Vagina (tissue), 2 donors: ENCODE measurements at regions not wholly inside any gene's neighbourhood (a gene's known extent, or its start where the extent isn't known, plus 50 kb on each side); places are given as distances from the start of the nearest gene placed in this dataset.

Experiments used
- DNase-seq, 2 donors: peaks; one replicate each; pipeline ENCODE4 v3.0.0-alpha.2; 2017; ENCODE audit errors: extremely low spot score in 2 of 2
- H3K27ac ChIP-seq: fragments of 200-600 bp; sonication (generic); one replicate; pipeline ENCODE4 v1.5.1; 2019
- H3K27me3 ChIP-seq: fragments of 200-600 bp; sonication (generic); one replicate; pipeline ENCODE4 v1.5.1; 2019
- H3K36me3 ChIP-seq, 2 donors: fragments of 200-600 bp; sonication (generic); one replicate each; pipeline ENCODE4 v1.5.1; 2017 to 2019
- H3K4me1 ChIP-seq: fragments of 200-600 bp; sonication (generic); one replicate; pipeline ENCODE4 v1.5.1; 2019
- H3K4me3 ChIP-seq, 2 donors: fragments of 200-600 bp; sonication (generic); 1 replicate in 1 of 2; 2 replicates in 1 of 2; pipeline ENCODE4 v1.5.1; 2016 to 2019
- H3K9me3 ChIP-seq: fragments of 200-600 bp; sonication (generic); one replicate; pipeline ENCODE4 v1.5.1; 2019
- CTCF ChIP-seq, 3 experiments: fragments of 450-650 bp in 2 of 3; fragments of 200-600 bp in 1 of 3; sonication (generic) in 1 of 3; IDR thresholded peaks; one replicate each; pipeline ENCODE4 v1.5.1; 2017 to 2019; ENCODE audit warnings: antibody characterized with exemption in 3 of 3, mild to moderate bottlenecking in 2 of 3, moderate library complexity in 2 of 3
- POLR2A ChIP-seq, 2 donors: fragments of 450-650 bp; IDR thresholded peaks; one replicate each; pipeline ENCODE4 v1.6.1; 2017; ENCODE audit warnings: antibody characterized with exemption in 2 of 2, mild to moderate bottlenecking in 2 of 2, moderate library complexity in 2 of 2
- POLR2AphosphoS5 ChIP-seq, 2 donors: sonication (generic); formaldehyde crosslinking; IDR thresholded peaks; one replicate each; pipeline ENCODE4 v1.9.0; 2017; ENCODE audit warnings: antibody characterized with exemption in 2 of 2, mild to moderate bottlenecking in 2 of 2, low read depth in 1 of 2; ENCODE audit not compliant: insufficient read depth in 1 of 2
- intact Hi-C: fragments of 100-400 bp; cut with DNase I; formaldehyde crosslinking; loops from one replicate; pipeline ENCODE4 v1.15.1; 2023

- Histone ChIP-seq H3K4me1 (no peaks in the 10 kb centered on the region), H3K4me3 (no peak overlapping the region), H3K9me3 (no peaks in the 10 kb centered on the region), H3K27ac (no peak overlapping the region), H3K36me3 (no peaks in the 10 kb centered on the region), H3K27me3 (no peaks in the 10 kb centered on the region)
- TF ChIP-seq POLR2A (IDR thresholded peaks at IDR 0.05) (no peak), POLR2AphosphoS5 (IDR thresholded peaks at IDR 0.05; ENCODE audit: insufficient read depth in 1 of 2, low read depth in 1 of 2) (no peak), CTCF (IDR thresholded peaks at IDR 0.05) (no peak)
- intact Hi-C loops, result no loop called here
- DNase-seq, result no peak
Observed at GRCh38 chr2:84040281-84040680, 418.8 kb downstream of the SUCLG1 start.

GRCh38 chr2:84038866-84039265, 420.2 kb downstream of the SUCLG1 start:
- Histone ChIP-seq H3K36me3 (no peaks in the 10 kb centered on the region), H3K4me3 (no peak overlapping the region), H3K27me3 (no peaks in the 10 kb centered on the region), H3K4me1 (peaks cover 3% of the 10 kb centered on the region), H3K9me3 (no peaks in the 10 kb centered on the region), H3K27ac (no peak overlapping the region)
- intact Hi-C loops, result no loop called here
- DNase-seq, result no peak
- no peak for TF ChIP-seq CTCF (IDR thresholded peaks at IDR 0.05)
- no peak for TF ChIP-seq POLR2AphosphoS5 (IDR thresholded peaks at IDR 0.05; ENCODE audit: insufficient read depth in 1 of 2, low read depth in 1 of 2)
- TF ChIP-seq POLR2A (IDR thresholded peaks at IDR 0.05), result no peak

GRCh38 chr2:84033347-84033974, 425.6 kb downstream of the SUCLG1 start:
- Histone ChIP-seq H3K4me1 (peaks cover 5% of the 10 kb centered on the region), H3K4me3 (no peak overlapping the region), H3K36me3 (no peaks in the 10 kb centered on the region), H3K9me3 (no peaks in the 10 kb centered on the region), H3K27me3 (no peaks in the 10 kb centered on the region), H3K27ac (no peak overlapping the region)
- intact Hi-C loops, result no loop called here
- TF ChIP-seq CTCF (IDR thresholded peaks at IDR 0.05) (no peak), POLR2AphosphoS5 (IDR thresholded peaks at IDR 0.05; ENCODE audit: insufficient read depth in 1 of 2, low read depth in 1 of 2) (no peak), POLR2A (IDR thresholded peaks at IDR 0.05) (no peak)
- no peak for DNase-seq

GRCh38 chr2:84031312-84032050, 427.6 kb downstream of the SUCLG1 start:
- H3K4me1 ChIP-seq, result peaks cover 5% of the 10 kb centered on the region
- no peak overlapping the region for H3K4me3 ChIP-seq
- intact Hi-C loops, result no loop called here
- H3K27me3 ChIP-seq, result no peaks in the 10 kb centered on the region
- H3K9me3 ChIP-seq, result no peaks in the 10 kb centered on the region
- no peak for DNase-seq
- TF ChIP-seq POLR2A (IDR thresholded peaks at IDR 0.05) (no peak), CTCF (IDR thresholded peaks at IDR 0.05) (no peak), POLR2AphosphoS5 (IDR thresholded peaks at IDR 0.05; ENCODE audit: insufficient read depth in 1 of 2, low read depth in 1 of 2) (no peak)
- H3K27ac ChIP-seq, result no peak overlapping the region
- no peaks in the 10 kb centered on the region for H3K36me3 ChIP-seq
